ENCODE measurements at regions not wholly inside any gene's neighbourhood (a gene's known extent, or its start where the extent isn't known, plus 50 kb on each side); places are given as distances from the start of the nearest gene placed in this dataset.
A peak's percentile ranks its signal among the peaks of the same experiment; 100 is the strongest.

DNA sequence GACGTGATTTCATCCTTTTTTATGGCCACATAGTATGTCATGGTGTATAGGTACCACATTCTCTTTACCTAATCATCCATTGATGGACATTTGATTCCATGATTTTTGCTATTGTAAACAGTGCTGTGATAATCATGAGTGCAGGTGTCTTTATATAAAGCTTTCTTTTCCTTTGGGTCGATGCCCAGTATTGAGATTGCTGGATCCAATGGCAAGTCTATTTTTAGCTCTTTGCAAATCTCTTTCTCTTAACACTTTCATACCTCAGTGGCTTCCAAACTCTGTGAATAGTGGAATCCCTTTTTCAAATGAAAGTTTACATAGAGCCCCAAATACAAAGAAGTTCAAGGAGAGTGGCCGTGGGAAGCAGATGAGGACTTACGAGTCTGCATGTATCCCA is 105.8 kb upstream of the SPTLC3 start:
- no peak for DNase-seq
- Histone ChIP-seq H3K4me3 (ENCODE audit: control insufficient read depth in 1 of 7, extremely low read depth in 1 of 7, insufficient read depth in 4 of 7, low read depth in 2 of 7, low read length in 6 of 7) (no peak overlapping the region), H3K27me3 (replicated peaks in 2 of 5; ENCODE audit: control insufficient read depth in 4 of 5, insufficient read depth in 5 of 5, low read length in 4 of 5) (no peaks in the 10 kb centered on the region), H3K4me1 (ENCODE audit: control extremely low read depth in 1 of 4, control insufficient read depth in 4 of 4, insufficient read depth in 4 of 4, low read length in 3 of 4) (no peaks in the 10 kb centered on the region), H3K9me3 (ENCODE audit: control extremely low read depth in 1 of 5, control insufficient read depth in 4 of 5, insufficient read depth in 2 of 5, low read depth in 1 of 5, low read length in 4 of 5) (no peaks in the 10 kb centered on the region), H3K27ac (ENCODE audit: insufficient read depth in 1 of 2, low read depth in 1 of 2, low read length in 2 of 2, poor library complexity in 1 of 2, severe bottlenecking in 2 of 2) (no peak overlapping the region), H3K36me3 (ENCODE audit: control insufficient read depth in 4 of 4, insufficient read depth in 4 of 4, low read length in 3 of 4) (no peaks in the 10 kb centered on the region)
- 100% methylated on average over 2 of the region's 4 CpGs for WGBS (ENCODE audit: insufficient coverage)
- CTCF ChIA-PET = no interaction called here
- POLR2A ChIA-PET = no interaction called here

- ChIA-PET CTCF (no interaction called here), POLR2A (no interaction called here)
- 83% methylated on average over 2 of the region's 2 CpGs for WGBS (ENCODE audit: insufficient coverage)
- Histone ChIP-seq H3K4me3 (ENCODE audit: control insufficient read depth in 1 of 7, extremely low read depth in 1 of 7, insufficient read depth in 4 of 7, low read depth in 2 of 7, low read length in 6 of 7) (no peak overlapping the region), H3K27ac (ENCODE audit: insufficient read depth in 1 of 2, low read depth in 1 of 2, low read length in 2 of 2, poor library complexity in 1 of 2, severe bottlenecking in 2 of 2) (no peak overlapping the region), H3K27me3 (replicated peaks in 2 of 5; ENCODE audit: control insufficient read depth in 4 of 5, insufficient read depth in 5 of 5, low read length in 4 of 5) (peaks cover 0 to 4% (median 0%) of the 10 kb centered on the region in 5 experiments), H3K9me3 (ENCODE audit: control extremely low read depth in 1 of 5, control insufficient read depth in 4 of 5, insufficient read depth in 2 of 5, low read depth in 1 of 5, low read length in 4 of 5) (no peaks in the 10 kb centered on the region), H3K4me1 (ENCODE audit: control extremely low read depth in 1 of 4, control insufficient read depth in 4 of 4, insufficient read depth in 4 of 4, low read length in 3 of 4) (no peaks in the 10 kb centered on the region), H3K36me3 (ENCODE audit: control insufficient read depth in 4 of 4, insufficient read depth in 4 of 4, low read length in 3 of 4) (no peaks in the 10 kb centered on the region)
- no peak for DNase-seq
Observed at GRCh38 chr20:12906361-12906760, 102.4 kb upstream of the SPTLC3 start.

DNA sequence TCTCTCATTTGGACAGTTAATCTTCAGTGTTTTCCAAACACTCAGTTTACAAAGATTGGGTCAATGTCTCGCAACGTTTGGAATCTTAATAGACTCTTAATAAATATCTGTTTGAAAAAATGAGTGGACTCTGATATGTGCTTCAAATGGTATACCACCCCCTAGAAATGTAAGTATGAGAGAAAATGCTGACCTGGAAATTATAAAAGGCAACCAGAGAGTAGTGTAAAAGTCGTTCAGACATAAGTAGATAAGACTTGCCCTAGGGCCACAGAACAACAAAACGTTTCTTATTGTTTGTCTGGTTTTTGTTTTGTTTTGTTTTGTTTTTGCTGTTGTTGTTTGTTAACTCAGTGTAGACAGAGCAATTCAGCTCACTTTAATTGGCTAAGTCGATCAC is 97.4 kb upstream of the SPTLC3 start:
- POLR2A ChIA-PET = no interaction called here
- Histone ChIP-seq H3K4me3 (ENCODE audit: control insufficient read depth in 1 of 7, extremely low read depth in 1 of 7, insufficient read depth in 4 of 7, low read depth in 2 of 7, low read length in 6 of 7) (no peak overlapping the region), H3K27ac (ENCODE audit: insufficient read depth in 1 of 2, low read depth in 1 of 2, low read length in 2 of 2, poor library complexity in 1 of 2, severe bottlenecking in 2 of 2) (no peak overlapping the region), H3K27me3 (replicated peaks in 2 of 5; ENCODE audit: control insufficient read depth in 4 of 5, insufficient read depth in 5 of 5, low read length in 4 of 5) (peaks cover 0 to 4% (median 0%) of the 10 kb centered on the region in 5 experiments), H3K36me3 (ENCODE audit: control insufficient read depth in 4 of 4, insufficient read depth in 4 of 4, low read length in 3 of 4) (no peaks in the 10 kb centered on the region), H3K4me1 (ENCODE audit: control extremely low read depth in 1 of 4, control insufficient read depth in 4 of 4, insufficient read depth in 4 of 4, low read length in 3 of 4) (no peaks in the 10 kb centered on the region), H3K9me3 (ENCODE audit: control extremely low read depth in 1 of 5, control insufficient read depth in 4 of 5, insufficient read depth in 2 of 5, low read depth in 1 of 5, low read length in 4 of 5) (no peaks in the 10 kb centered on the region)
- CTCF ChIA-PET = no interaction called here
- no peak for DNase-seq
- 73% methylated on average over 2 of the region's 5 CpGs for WGBS (ENCODE audit: insufficient coverage)

- Histone ChIP-seq H3K4me1 (ENCODE audit: control extremely low read depth in 1 of 4, control insufficient read depth in 4 of 4, insufficient read depth in 4 of 4, low read length in 3 of 4) (no peaks in the 10 kb centered on the region), H3K27me3 (replicated peaks in 2 of 5; ENCODE audit: control insufficient read depth in 4 of 5, insufficient read depth in 5 of 5, low read length in 4 of 5) (peaks cover 0 to 4% (median 0%) of the 10 kb centered on the region in 5 experiments), H3K4me3 (ENCODE audit: control insufficient read depth in 1 of 7, extremely low read depth in 1 of 7, insufficient read depth in 4 of 7, low read depth in 2 of 7, low read length in 6 of 7) (no peak overlapping the region), H3K27ac (ENCODE audit: insufficient read depth in 1 of 2, low read depth in 1 of 2, low read length in 2 of 2, poor library complexity in 1 of 2, severe bottlenecking in 2 of 2) (no peak overlapping the region), H3K9me3 (ENCODE audit: control extremely low read depth in 1 of 5, control insufficient read depth in 4 of 5, insufficient read depth in 2 of 5, low read depth in 1 of 5, low read length in 4 of 5) (no peaks in the 10 kb centered on the region), H3K36me3 (ENCODE audit: control insufficient read depth in 4 of 4, insufficient read depth in 4 of 4, low read length in 3 of 4) (no peaks in the 10 kb centered on the region)
- ChIA-PET CTCF (interaction anchor here (1.3 to 1.5 kb wide), 2 partner anchors 10 to 52 kb away, joined by 3 to 4 read pairs; no protein-coding TSS in a partner anchor), POLR2A (no interaction called here)
- no peak for DNase-seq
- no CpG with 5 or more reads among the region's 2 CpGs for WGBS (ENCODE audit: insufficient coverage)
Observed at GRCh38 chr20:12913781-12914443, 94.9 kb upstream of the SPTLC3 start.

DNA sequence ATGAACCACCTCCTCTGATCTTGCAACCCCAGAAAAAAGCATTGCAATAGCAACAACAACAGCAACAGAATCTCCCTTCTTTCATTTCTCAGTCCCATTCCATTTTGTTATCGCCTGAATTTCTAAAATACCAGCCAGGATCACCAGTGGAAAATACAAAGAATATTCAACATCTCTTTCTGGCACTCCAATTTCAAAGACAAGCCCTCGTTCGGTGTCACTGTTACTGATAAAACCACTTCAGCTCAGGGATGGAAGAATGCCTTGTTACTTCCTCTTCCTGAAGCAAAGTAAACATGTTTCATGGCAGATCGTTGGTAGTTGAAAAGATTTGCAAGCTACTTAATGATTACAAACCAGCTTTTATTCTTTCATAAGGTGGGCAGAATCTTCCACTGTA is 94.0 kb upstream of the SPTLC3 start:
- WGBS (ENCODE audit: insufficient coverage) = 38% methylated on average over 3 of the region's 4 CpGs
- DNase-seq = peak in 2 of 3 donors; percentile 8 to 15
- Histone ChIP-seq H3K4me1 (ENCODE audit: control extremely low read depth in 1 of 4, control insufficient read depth in 4 of 4, insufficient read depth in 4 of 4, low read length in 3 of 4) (no peaks in the 10 kb centered on the region), H3K27me3 (replicated peaks in 2 of 5; ENCODE audit: control insufficient read depth in 4 of 5, insufficient read depth in 5 of 5, low read length in 4 of 5) (peaks cover 0 to 4% (median 0%) of the 10 kb centered on the region in 5 experiments), H3K4me3 (ENCODE audit: control insufficient read depth in 1 of 7, extremely low read depth in 1 of 7, insufficient read depth in 4 of 7, low read depth in 2 of 7, low read length in 6 of 7) (no peak overlapping the region), H3K36me3 (ENCODE audit: control insufficient read depth in 4 of 4, insufficient read depth in 4 of 4, low read length in 3 of 4) (no peaks in the 10 kb centered on the region), H3K27ac (ENCODE audit: insufficient read depth in 1 of 2, low read depth in 1 of 2, low read length in 2 of 2, poor library complexity in 1 of 2, severe bottlenecking in 2 of 2) (no peak overlapping the region), H3K9me3 (ENCODE audit: control extremely low read depth in 1 of 5, control insufficient read depth in 4 of 5, insufficient read depth in 2 of 5, low read depth in 1 of 5, low read length in 4 of 5) (no peaks in the 10 kb centered on the region)
- CTCF ChIA-PET = interaction anchor here (1.1 to 1.8 kb wide), 3 partner anchors 9 to 21 kb away, joined by 3 to 4 read pairs (median 4); no protein-coding TSS in a partner anchor
- POLR2A ChIA-PET = no interaction called here

GRCh38 chr20:12916699-12917098 is 92.1 kb upstream of the SPTLC3 start:
- 83% methylated on average over 1 of the region's 1 CpG for WGBS (ENCODE audit: insufficient coverage)
- ChIA-PET CTCF (interaction anchor here (1.2 to 1.3 kb wide), 2 partner anchors 8 to 12 kb away, joined by 3 to 4 read pairs; no protein-coding TSS in a partner anchor), POLR2A (no interaction called here)

DNA sequence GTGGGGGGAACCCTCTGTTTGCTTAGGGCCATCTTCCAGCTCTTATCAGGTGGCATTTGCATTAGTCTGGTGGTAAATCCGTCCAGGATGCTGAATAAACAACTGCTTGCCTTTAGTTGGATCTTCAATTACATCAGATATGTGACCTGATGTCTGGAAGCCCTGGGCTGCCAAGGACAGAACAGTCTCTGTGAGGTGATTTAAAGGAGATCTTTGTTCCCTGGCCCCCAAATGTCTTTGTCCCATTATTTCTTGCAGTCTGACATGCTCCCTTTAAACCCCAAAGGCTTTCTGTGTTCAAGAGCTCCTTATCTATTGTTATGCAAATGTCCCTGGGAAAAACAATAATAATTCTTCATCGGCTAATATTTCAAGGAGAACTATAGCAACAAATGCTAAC is 84.6 kb upstream of the SPTLC3 start:
- no peak for DNase-seq
- Histone ChIP-seq H3K27ac (ENCODE audit: insufficient read depth in 1 of 2, low read depth in 1 of 2, low read length in 2 of 2, poor library complexity in 1 of 2, severe bottlenecking in 2 of 2) (no peak overlapping the region), H3K4me1 (ENCODE audit: control extremely low read depth in 1 of 4, control insufficient read depth in 4 of 4, insufficient read depth in 4 of 4, low read length in 3 of 4) (peaks cover 1 to 38% (median 12%) of the 10 kb centered on the region in 4 experiments), H3K27me3 (replicated peaks in 2 of 5; ENCODE audit: control insufficient read depth in 4 of 5, insufficient read depth in 5 of 5, low read length in 4 of 5) (peaks cover 0 to 4% (median 0%) of the 10 kb centered on the region in 5 experiments), H3K9me3 (ENCODE audit: control extremely low read depth in 1 of 5, control insufficient read depth in 4 of 5, insufficient read depth in 2 of 5, low read depth in 1 of 5, low read length in 4 of 5) (no peaks in the 10 kb centered on the region), H3K4me3 (ENCODE audit: control insufficient read depth in 1 of 7, extremely low read depth in 1 of 7, insufficient read depth in 4 of 7, low read depth in 2 of 7, low read length in 6 of 7) (no peak overlapping the region), H3K36me3 (ENCODE audit: control insufficient read depth in 4 of 4, insufficient read depth in 4 of 4, low read length in 3 of 4) (no peaks in the 10 kb centered on the region)
- POLR2A ChIA-PET = no interaction called here
- no CpG with 5 or more reads among the region's 2 CpGs for WGBS (ENCODE audit: insufficient coverage)
- CTCF ChIA-PET = interaction anchor here (0.8 to 11.8 kb wide), 13 partner anchors 9 to 213 kb away, joined by 3 to 216 read pairs (median 6); no protein-coding TSS in a partner anchor

More at GRCh38 chr20:12916699-12917098, 92.1 kb upstream of the SPTLC3 start:
- Histone ChIP-seq H3K27me3 (replicated peaks in 2 of 5; ENCODE audit: control insufficient read depth in 4 of 5, insufficient read depth in 5 of 5, low read length in 4 of 5) (peaks cover 0 to 2% (median 0%) of the 10 kb centered on the region in 5 experiments), H3K4me1 (ENCODE audit: control extremely low read depth in 1 of 4, control insufficient read depth in 4 of 4, insufficient read depth in 4 of 4, low read length in 3 of 4) (no peaks in the 10 kb centered on the region), H3K27ac (ENCODE audit: insufficient read depth in 1 of 2, low read depth in 1 of 2, low read length in 2 of 2, poor library complexity in 1 of 2, severe bottlenecking in 2 of 2) (no peak overlapping the region), H3K36me3 (ENCODE audit: control insufficient read depth in 4 of 4, insufficient read depth in 4 of 4, low read length in 3 of 4) (no peaks in the 10 kb centered on the region), H3K4me3 (ENCODE audit: control insufficient read depth in 1 of 7, extremely low read depth in 1 of 7, insufficient read depth in 4 of 7, low read depth in 2 of 7, low read length in 6 of 7) (no peak overlapping the region), H3K9me3 (ENCODE audit: control extremely low read depth in 1 of 5, control insufficient read depth in 4 of 5, insufficient read depth in 2 of 5, low read depth in 1 of 5, low read length in 4 of 5) (no peaks in the 10 kb centered on the region)
- no peak for DNase-seq
